ENCODE measurements at regions not wholly inside any gene's neighbourhood (a gene's known extent, or its start where the extent isn't known, plus 50 kb on each side); places are given as distances from the start of the nearest gene placed in this dataset.

DNA sequence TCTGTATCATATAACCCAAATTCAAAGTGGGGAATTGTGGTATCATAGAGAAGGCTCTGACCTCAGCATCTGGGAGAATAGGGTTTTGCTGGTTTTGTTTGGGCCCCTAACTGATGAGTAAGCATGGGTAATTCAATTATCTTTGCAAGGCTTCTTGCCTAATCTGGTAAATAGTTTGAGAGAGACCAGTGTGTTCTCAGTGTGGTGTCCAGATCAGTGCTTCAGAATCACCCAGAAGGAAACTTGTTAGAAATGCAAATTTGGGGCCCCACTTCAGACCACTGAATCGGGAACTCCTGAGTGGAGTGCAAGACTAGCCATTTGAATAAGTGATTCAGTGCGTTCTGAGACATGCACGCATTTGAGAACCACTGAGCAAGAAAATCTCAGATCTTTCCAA lies 282.7 kb downstream of the EPHA4 start:
- no peak for TF ChIP-seq CTCF (IDR thresholded peaks at IDR 0.05; ENCODE audit: borderline replicate concordance)
- intact Hi-C loops (cut with micrococcal nuclease), result no loop called here
- no peak overlapping the region for H3K4me3 ChIP-seq
- no peak overlapping the region for H3K27ac ChIP-seq (replicated peaks)
- no peaks in the 10 kb centered on the region for H3K36me3 ChIP-seq
- peaks cover 4% of the 10 kb centered on the region for H3K4me1 ChIP-seq
- H3K9me3 ChIP-seq (replicated peaks), result no peaks in the 10 kb centered on the region
- DNase-seq, result no peak
- no peaks in the 10 kb centered on the region for H3K27me3 ChIP-seq (ENCODE audit: low read depth)

- no peak for DNase-seq
- H3K36me3 ChIP-seq, result no peaks in the 10 kb centered on the region
- H3K4me3 ChIP-seq, result no peak overlapping the region
- peaks cover 8% of the 10 kb centered on the region for H3K4me1 ChIP-seq
- intact Hi-C loops (cut with micrococcal nuclease), result no loop called here
- H3K27ac ChIP-seq (replicated peaks), result no peak overlapping the region
- no peak for TF ChIP-seq CTCF (IDR thresholded peaks at IDR 0.05; ENCODE audit: borderline replicate concordance)
- no peaks in the 10 kb centered on the region for H3K27me3 ChIP-seq (ENCODE audit: low read depth)
- H3K9me3 ChIP-seq (replicated peaks), result no peaks in the 10 kb centered on the region
These were observed 282.3 kb downstream of the EPHA4 start for GRCh38 chr2:221289846-221290245.

DNA sequence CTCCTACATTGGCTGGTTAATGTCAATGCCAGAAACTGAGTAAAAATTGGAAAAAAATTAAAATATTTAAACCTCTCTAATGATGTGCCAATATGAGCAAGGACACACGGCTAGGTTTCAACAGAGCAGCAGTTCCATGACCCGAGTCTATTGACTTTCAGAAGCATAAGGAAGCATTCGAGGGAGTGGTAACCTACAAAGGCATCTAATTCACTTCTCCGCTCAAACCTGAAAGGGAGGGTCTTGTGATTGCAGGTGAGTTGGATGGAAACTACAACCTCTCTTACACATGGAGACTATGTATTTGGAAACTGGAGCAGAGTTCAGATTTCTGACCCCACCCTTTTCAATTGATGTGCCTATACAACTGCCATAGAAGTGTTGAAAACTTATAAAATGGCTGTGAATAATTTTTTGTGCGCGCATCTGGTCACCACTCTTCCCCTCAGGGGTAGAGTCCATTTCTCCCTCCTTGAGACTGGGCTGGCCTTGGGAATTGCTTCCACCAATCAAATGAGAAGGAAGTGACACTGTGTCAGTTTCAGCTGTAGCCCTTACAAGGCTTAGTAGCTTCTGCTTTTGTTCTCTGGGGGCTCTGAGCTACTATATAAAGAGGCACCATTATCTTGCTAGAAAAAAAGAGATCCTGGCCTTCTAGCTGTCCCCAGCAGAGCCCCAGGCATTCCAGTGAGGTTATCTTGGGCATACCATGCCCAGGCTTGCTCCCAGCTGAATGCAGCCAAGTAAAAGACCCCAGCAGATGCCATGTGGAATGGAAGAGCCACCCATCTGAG lies 278.0 kb downstream of the EPHA4 start:
- Histone ChIP-seq H3K27ac (replicated peaks) (no peak overlapping the region), H3K4me1 (peaks cover 8% of the 10 kb centered on the region)

GRCh38 chr2:221304916-221305315 lies 267.2 kb downstream of the EPHA4 start:
- H3K36me3 ChIP-seq, result no peaks in the 10 kb centered on the region
- no peak for TF ChIP-seq CTCF (IDR thresholded peaks at IDR 0.05; ENCODE audit: borderline replicate concordance)
- H3K4me1 ChIP-seq, result no peaks in the 10 kb centered on the region
- DNase-seq, result no peak
- no peak overlapping the region for H3K4me3 ChIP-seq
- H3K9me3 ChIP-seq (replicated peaks), result no peaks in the 10 kb centered on the region
- H3K27ac ChIP-seq (replicated peaks), result no peak overlapping the region
- intact Hi-C loops (cut with micrococcal nuclease), result no loop called here
- H3K27me3 ChIP-seq (ENCODE audit: low read depth), result no peaks in the 10 kb centered on the region

More for the DNA sequence above, 278.0 kb downstream of the EPHA4 start:
- H3K36me3 ChIP-seq, result no peaks in the 10 kb centered on the region
- no peak for TF ChIP-seq CTCF (IDR thresholded peaks at IDR 0.05; ENCODE audit: borderline replicate concordance)
- intact Hi-C loops (cut with micrococcal nuclease), result no loop called here
- H3K9me3 ChIP-seq (replicated peaks), result no peaks in the 10 kb centered on the region
- H3K4me3 ChIP-seq, result no peak overlapping the region
- H3K27me3 ChIP-seq (ENCODE audit: low read depth), result no peaks in the 10 kb centered on the region
- DNase-seq, result no peak

DNA sequence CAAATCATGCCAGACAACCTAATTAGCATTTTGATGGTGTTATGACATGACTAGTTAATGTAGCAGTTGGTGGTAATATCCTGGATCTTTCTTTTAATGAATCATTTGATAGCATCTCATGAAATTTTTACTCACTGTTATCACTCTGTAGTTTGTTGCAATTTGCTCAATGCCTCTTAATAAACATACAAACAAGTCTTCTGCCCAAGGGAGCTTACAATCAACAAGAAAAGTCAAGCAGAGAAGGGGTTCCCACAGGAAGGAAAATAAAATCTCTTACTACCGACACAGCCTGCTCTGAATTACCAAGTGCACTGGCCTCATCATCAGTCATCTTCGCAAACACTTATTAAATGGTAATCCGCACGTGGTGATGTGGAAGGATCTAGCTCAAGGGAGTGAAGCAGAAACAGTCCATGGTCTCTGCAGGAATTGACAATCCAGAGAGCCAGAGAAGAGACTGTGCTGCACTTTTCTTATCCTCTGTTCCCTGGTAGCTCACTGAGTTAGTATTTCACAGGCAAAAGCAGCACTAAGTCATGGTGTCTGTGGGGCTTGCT lies 263.5 kb downstream of the EPHA4 start:
- intact Hi-C loops (cut with micrococcal nuclease), result no loop called here
- TF ChIP-seq CTCF (IDR thresholded peaks at IDR 0.05; ENCODE audit: borderline replicate concordance), result no peak
- Histone ChIP-seq H3K27me3 (ENCODE audit: low read depth) (no peaks in the 10 kb centered on the region), H3K27ac (replicated peaks) (no peak overlapping the region), H3K4me3 (no peak overlapping the region), H3K36me3 (no peaks in the 10 kb centered on the region), H3K9me3 (replicated peaks) (no peaks in the 10 kb centered on the region), H3K4me1 (no peaks in the 10 kb centered on the region)
- no peak for DNase-seq
